ENCODE measurements at regions not wholly inside any gene's neighbourhood (a gene's known extent, or its start where the extent isn't known, plus 50 kb on each side); places are given as distances from the start of the nearest gene placed in this dataset.

GRCh38 chrX:7552760-7553159 is 290.2 kb upstream of the VCX start:
- TF ChIP-seq, protein P1, sequence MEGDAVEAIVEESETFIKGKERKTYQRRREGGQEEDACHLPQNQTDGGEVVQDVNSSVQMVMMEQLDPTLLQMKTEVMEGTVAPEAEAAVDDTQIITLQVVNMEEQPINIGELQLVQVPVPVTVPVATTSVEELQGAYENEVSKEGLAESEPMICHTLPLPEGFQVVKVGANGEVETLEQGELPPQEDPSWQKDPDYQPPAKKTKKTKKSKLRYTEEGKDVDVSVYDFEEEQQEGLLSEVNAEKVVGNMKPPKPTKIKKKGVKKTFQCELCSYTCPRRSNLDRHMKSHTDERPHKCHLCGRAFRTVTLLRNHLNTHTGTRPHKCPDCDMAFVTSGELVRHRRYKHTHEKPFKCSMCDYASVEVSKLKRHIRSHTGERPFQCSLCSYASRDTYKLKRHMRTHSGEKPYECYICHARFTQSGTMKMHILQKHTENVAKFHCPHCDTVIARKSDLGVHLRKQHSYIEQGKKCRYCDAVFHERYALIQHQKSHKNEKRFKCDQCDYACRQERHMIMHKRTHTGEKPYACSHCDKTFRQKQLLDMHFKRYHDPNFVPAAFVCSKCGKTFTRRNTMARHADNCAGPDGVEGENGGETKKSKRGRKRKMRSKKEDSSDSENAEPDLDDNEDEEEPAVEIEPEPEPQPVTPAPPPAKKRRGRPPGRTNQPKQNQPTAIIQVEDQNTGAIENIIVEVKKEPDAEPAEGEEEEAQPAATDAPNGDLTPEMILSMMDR (IDR thresholded peaks at IDR 0.05; ENCODE audit: insufficient read depth, low read length, severe bottlenecking) = no peak
- DNase-seq (ENCODE audit: low read depth) (no peak), FAIRE-seq (no peak)
- Histone ChIP-seq H3K4me3 (ENCODE audit: low read depth, low read length) (no peak overlapping the region), H3K36me3 (ENCODE audit: control insufficient read depth, insufficient read depth, low read length) (no peaks in the 10 kb centered on the region), H3K27me3 (ENCODE audit: control insufficient read depth, insufficient read depth, low read length) (no peaks in the 10 kb centered on the region)

- no peak for FAIRE-seq
Measured at GRCh38 chrX:7546551-7547080, 296.4 kb upstream of the VCX start.

GRCh38 chrX:7545564-7545963 is 297.4 kb upstream of the VCX start:
- DNase-seq (ENCODE audit: low read depth) = no peak
- Histone ChIP-seq H3K4me3 (ENCODE audit: low read depth, low read length) (no peak overlapping the region), H3K36me3 (ENCODE audit: control insufficient read depth, insufficient read depth, low read length) (no peaks in the 10 kb centered on the region), H3K27me3 (ENCODE audit: control insufficient read depth, insufficient read depth, low read length) (no peaks in the 10 kb centered on the region)
- FAIRE-seq = no peak
- TF ChIP-seq, protein P1 (IDR thresholded peaks at IDR 0.05; ENCODE audit: insufficient read depth, low read length, severe bottlenecking) = no peak

More at GRCh38 chrX:7546551-7547080, 296.4 kb upstream of the VCX start:
- TF ChIP-seq, protein P1 (IDR thresholded peaks at IDR 0.05; ENCODE audit: insufficient read depth, low read length, severe bottlenecking) = no peak
- Histone ChIP-seq H3K27me3 (ENCODE audit: control insufficient read depth, insufficient read depth, low read length) (no peaks in the 10 kb centered on the region), H3K36me3 (ENCODE audit: control insufficient read depth, insufficient read depth, low read length) (no peaks in the 10 kb centered on the region), H3K4me3 (ENCODE audit: low read depth, low read length) (no peak overlapping the region)
- DNase-seq (ENCODE audit: low read depth) = no peak

DNA sequence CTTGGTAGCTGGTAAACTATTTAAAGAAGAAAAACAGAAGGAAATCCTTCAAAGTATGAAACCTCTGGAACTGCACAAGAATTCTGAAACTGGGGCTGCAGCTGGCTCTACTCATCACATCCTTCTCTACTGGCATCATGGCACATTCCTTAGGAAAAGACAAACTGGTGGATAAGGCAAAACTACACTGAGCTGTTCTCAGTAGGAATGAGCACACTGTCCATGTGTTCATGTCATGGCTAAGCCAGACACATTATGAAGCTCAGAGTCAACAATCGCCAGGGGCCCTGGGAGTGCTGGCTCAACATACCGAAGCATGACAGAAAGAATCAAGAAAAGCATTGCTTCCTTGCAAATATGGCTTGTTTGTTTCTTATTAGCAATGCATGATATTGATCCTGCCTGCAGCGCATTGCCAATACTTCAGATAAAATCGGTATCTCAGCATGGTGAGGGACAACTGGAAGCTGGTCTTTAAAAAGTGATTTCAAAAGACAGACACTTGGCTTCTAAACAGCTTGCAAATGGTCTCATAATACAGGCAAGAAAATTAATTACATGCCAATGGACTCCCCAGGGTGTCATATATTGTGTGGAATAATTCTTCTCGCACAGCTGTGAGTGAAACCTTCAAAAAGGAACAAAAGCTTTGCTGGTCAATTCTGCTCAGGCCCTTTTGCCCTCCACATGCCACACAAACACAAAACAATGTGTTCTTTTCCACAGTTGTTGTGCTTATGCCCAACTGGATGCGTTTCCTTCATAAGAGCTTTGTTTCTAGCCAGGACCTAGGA is 300.2 kb upstream of the VCX start:
- no peak overlapping the region for H3K4me3 ChIP-seq (ENCODE audit: low read depth, low read length)

DNA sequence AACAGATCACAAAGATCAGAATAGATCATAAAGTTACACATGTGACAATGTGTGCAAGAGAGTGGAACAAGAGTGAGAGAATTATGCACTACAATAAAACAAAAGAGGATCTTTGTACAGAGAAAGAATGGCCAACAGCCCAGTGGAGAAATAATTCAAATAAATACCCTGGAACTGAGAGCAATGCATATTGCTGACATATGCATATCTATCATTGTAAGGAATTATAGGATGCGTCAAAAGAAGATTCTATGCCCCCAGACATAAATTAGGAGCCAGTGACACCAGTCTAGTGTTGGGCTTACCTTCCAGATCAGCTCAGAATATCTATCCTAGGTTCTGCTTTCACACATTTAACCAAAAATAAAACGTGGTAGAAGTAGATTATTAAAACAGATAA is 320.1 kb upstream of the VCX start:
- no peak for FAIRE-seq

More for the DNA sequence above, 300.2 kb upstream of the VCX start:
- TF ChIP-seq, protein P1 (IDR thresholded peaks at IDR 0.05; ENCODE audit: insufficient read depth, low read length, severe bottlenecking) = no peak
- Histone ChIP-seq H3K27me3 (ENCODE audit: control insufficient read depth, insufficient read depth, low read length) (no peaks in the 10 kb centered on the region), H3K36me3 (ENCODE audit: control insufficient read depth, insufficient read depth, low read length) (no peaks in the 10 kb centered on the region)
- FAIRE-seq (no peak), DNase-seq (ENCODE audit: low read depth) (no peak)

More for the DNA sequence above, 320.1 kb upstream of the VCX start:
- Histone ChIP-seq H3K36me3 (ENCODE audit: control insufficient read depth, insufficient read depth, low read length) (no peaks in the 10 kb centered on the region), H3K27me3 (ENCODE audit: control insufficient read depth, insufficient read depth, low read length) (no peaks in the 10 kb centered on the region), H3K4me3 (ENCODE audit: low read depth, low read length) (no peak overlapping the region)
- TF ChIP-seq, protein P1 (IDR thresholded peaks at IDR 0.05; ENCODE audit: insufficient read depth, low read length, severe bottlenecking) = no peak
- no peak for DNase-seq (ENCODE audit: low read depth)

Measured in bronchial epithelial cell (primary cell).